ELF-1 (cell line): ENCODE measurements at regions not wholly inside any gene's neighbourhood (a gene's known extent, or its start where the extent isn't known, plus 50 kb on each side); places are given as distances from the start of the nearest gene placed in this dataset.
"Not testable (repeated sequence)": the region's sequence is repeated elsewhere in the genome, so short reads cannot be mapped to it uniquely, and the experiment has no call there.

Experiments used
- DNase-seq: peaks from one replicate; pipeline ENCODE4 v3.0.0-alpha.2; 2016; ENCODE audit warnings: low read depth, low spot score

- no peak for DNase-seq
Observed at GRCh38 chr2:195466427-195466826, 190.6 kb upstream of the SLC39A10 start.

- DNase-seq: no peak
Observed at GRCh38 chr2:195461010-195461409, 196.0 kb upstream of the SLC39A10 start.

GRCh38 chr2:195458936-195459335, 198.1 kb upstream of the SLC39A10 start:
- DNase-seq: no peak

GRCh38 chr2:195457873-195458272, 199.2 kb upstream of the SLC39A10 start:
- DNase-seq: no peak

- no peak for DNase-seq
Observed at GRCh38 chr2:195456771-195457170, 200.3 kb upstream of the SLC39A10 start.

- DNase-seq: no peak
Observed at GRCh38 chr2:195451160-195451559, 205.9 kb upstream of the SLC39A10 start.

- DNase-seq: no peak
Observed at GRCh38 chr2:195450552-195451113, 206.4 kb upstream of the SLC39A10 start.

- no peak for DNase-seq
Observed at GRCh38 chr2:195447323-195447975, 209.6 kb upstream of the SLC39A10 start.

GRCh38 chr2:195445639-195446038, 211.4 kb upstream of the SLC39A10 start:
- no peak for DNase-seq

GRCh38 chr2:195443926-195444325, 213.1 kb upstream of the SLC39A10 start:
- no peak for DNase-seq

GRCh38 chr2:195442458-195443175, 214.4 kb upstream of the SLC39A10 start:
- no peak for DNase-seq

- no peak for DNase-seq
Observed at GRCh38 chr2:195438692-195439091, 218.3 kb upstream of the SLC39A10 start.

GRCh38 chr2:195437521-195437920, 219.5 kb upstream of the SLC39A10 start:
- DNase-seq: no peak

- no peak for DNase-seq
Observed at GRCh38 chr2:195434346-195434745, 222.7 kb upstream of the SLC39A10 start.

- DNase-seq: not testable (repeated sequence)
Observed at GRCh38 chr2:195433729-195434128, 223.3 kb upstream of the SLC39A10 start.

- no peak for DNase-seq
Observed at GRCh38 chr2:195428673-195429072, 228.4 kb upstream of the SLC39A10 start.

GRCh38 chr2:195425328-195425727, 231.7 kb upstream of the SLC39A10 start:
- DNase-seq: no peak

- DNase-seq: no peak
Observed at GRCh38 chr2:195419033-195419432, 238.0 kb upstream of the SLC39A10 start.

- DNase-seq: no peak
Observed at GRCh38 chr2:195414537-195415100, 242.4 kb upstream of the SLC39A10 start.

GRCh38 chr2:195413944-195414343, 243.1 kb upstream of the SLC39A10 start:
- DNase-seq: no peak

GRCh38 chr2:195413422-195413821, 243.6 kb upstream of the SLC39A10 start:
- no peak for DNase-seq

- DNase-seq: no peak
Observed at GRCh38 chr2:195411219-195411687, 245.8 kb upstream of the SLC39A10 start.
